Prostate gland (tissue), 2 donors: ENCODE measurements at regions not wholly inside any gene's neighbourhood (a gene's known extent, or its start where the extent isn't known, plus 50 kb on each side); places are given as distances from the start of the nearest gene placed in this dataset.

Experiments
- POLR2A ChIP-seq: fragments of 450-650 bp; IDR thresholded peaks from one replicate; pipeline ENCODE4 v1.6.1; 2016; ENCODE audit warnings: antibody characterized with exemption, mild to moderate bottlenecking
- TF ChIP-seq, protein P1 (sequence below), 4 experiments: fragments of 200-600 bp in 2 of 4; fragments of 450-650 bp in 2 of 4; sonication (generic) in 2 of 4; IDR thresholded peaks; 1 replicate in 3 of 4; 2 replicates in 1 of 4; pipeline ENCODE4 v1.5.1; 2016 to 2019; ENCODE audit warnings: antibody characterized with exemption in 4 of 4, mild to moderate bottlenecking in 2 of 4, moderate library complexity in 2 of 4

DNA sequence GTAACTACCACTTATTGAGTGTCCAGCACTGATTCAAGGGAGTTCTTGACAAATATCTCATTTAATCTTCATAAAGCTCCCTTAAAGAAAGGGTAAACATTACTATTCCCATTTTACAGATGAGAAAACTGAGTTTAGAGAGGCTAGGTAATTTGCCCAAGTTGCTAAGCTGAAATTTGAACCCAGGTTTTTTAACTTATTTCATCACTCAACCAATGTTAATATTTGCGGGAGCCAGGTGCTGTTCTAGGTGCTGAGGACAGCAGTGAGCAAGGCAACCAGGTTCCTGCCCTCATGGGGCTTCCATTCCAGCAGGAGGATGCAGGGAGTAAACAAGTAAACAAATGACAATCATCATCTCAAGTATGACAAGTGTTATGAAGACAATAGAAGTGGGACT lies 104.0 kb upstream of the LHX1 start:
- TF ChIP-seq, protein P1, sequence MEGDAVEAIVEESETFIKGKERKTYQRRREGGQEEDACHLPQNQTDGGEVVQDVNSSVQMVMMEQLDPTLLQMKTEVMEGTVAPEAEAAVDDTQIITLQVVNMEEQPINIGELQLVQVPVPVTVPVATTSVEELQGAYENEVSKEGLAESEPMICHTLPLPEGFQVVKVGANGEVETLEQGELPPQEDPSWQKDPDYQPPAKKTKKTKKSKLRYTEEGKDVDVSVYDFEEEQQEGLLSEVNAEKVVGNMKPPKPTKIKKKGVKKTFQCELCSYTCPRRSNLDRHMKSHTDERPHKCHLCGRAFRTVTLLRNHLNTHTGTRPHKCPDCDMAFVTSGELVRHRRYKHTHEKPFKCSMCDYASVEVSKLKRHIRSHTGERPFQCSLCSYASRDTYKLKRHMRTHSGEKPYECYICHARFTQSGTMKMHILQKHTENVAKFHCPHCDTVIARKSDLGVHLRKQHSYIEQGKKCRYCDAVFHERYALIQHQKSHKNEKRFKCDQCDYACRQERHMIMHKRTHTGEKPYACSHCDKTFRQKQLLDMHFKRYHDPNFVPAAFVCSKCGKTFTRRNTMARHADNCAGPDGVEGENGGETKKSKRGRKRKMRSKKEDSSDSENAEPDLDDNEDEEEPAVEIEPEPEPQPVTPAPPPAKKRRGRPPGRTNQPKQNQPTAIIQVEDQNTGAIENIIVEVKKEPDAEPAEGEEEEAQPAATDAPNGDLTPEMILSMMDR (IDR thresholded peaks at IDR 0.05), result no peak
- no peak for TF ChIP-seq POLR2A
